ENCODE measurements at regions not wholly inside any gene's neighbourhood (a gene's known extent, or its start where the extent isn't known, plus 50 kb on each side); places are given as distances from the start of the nearest gene placed in this dataset.

GRCh38 chr13:106906426-106906996 is 338.6 kb upstream of the ARGLU1 start:
- no peak for DNase-seq
- H3K27ac ChIP-seq, result no peak overlapping the region
- no peaks in the 10 kb centered on the region for H3K9me3 ChIP-seq (ENCODE audit: severe bottlenecking)
- no peak for TF ChIP-seq CTCF (IDR thresholded peaks at IDR 0.05; ENCODE audit: low read depth, low read length)
- H3K36me3 ChIP-seq, result no peaks in the 10 kb centered on the region
- H3K27me3 ChIP-seq (ENCODE audit: insufficient read depth, low read depth, severe bottlenecking), result peaks cover 27% of the 10 kb centered on the region
- H3K4me3 ChIP-seq (ENCODE audit: low read depth, low read length), result no peak overlapping the region

DNA sequence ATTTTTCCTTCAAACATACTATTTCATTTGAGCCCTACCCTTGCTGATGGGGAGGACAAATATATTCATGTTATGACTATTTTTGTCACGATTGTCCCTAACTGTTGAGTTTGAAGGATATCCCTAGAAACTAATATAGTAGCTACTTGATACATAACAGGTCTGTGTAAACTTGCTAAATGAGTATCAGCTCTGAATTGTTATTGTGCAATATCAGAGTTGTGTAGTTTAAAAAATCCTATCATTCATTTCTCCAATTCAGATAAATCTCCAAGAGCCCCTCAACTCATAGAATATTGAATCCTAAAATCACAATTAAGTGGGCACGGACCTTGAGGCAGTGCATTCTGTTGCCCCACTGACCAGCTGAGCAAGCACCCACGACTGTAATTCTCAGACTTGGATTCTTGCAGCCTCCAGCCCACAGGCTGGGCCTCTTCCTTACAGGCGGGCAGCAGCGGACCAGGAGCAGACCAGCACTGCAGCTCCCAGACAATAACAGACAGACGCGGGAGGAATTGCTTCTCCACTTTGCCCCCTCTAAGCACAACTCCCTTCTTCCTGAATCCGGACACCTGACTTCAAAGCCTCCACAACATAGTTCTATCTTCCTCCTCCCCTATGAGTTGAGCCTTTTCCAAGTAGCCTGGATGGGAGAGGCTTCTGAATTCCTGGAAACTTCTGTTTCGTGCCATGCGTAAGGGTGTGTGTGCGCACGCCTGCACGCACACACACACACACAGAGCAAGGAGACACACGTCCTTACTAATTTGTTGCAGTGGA is 337.6 kb upstream of the ARGLU1 start:
- no peaks in the 10 kb centered on the region for H3K36me3 ChIP-seq
- no peak for TF ChIP-seq CTCF (IDR thresholded peaks at IDR 0.05; ENCODE audit: low read depth, low read length)
- H3K4me3 ChIP-seq (ENCODE audit: low read depth, low read length), result no peak overlapping the region
- no peaks in the 10 kb centered on the region for H3K9me3 ChIP-seq (ENCODE audit: severe bottlenecking)
- no peak overlapping the region for H3K27ac ChIP-seq
- no peak for DNase-seq
- H3K27me3 ChIP-seq (ENCODE audit: insufficient read depth, low read depth, severe bottlenecking), result peaks cover 26% of the 10 kb centered on the region

DNA sequence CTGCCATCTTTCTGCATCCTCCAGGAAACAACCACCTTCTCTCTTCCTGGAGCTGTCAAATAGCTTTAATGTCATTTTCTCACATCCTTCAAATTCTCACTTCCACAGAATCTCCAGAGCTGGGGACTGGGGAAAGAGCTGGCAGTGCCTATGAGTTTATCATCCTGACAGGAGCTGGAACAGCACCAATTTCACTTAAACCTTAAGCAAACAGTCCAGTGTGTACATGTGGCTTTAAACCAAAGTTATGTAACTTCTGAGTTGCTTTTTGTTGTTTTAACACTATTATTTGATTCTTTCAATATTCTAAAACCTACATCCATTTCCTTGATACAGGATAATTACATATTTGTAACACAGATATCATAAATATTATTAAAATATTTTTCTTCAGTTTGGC is 331.5 kb upstream of the ARGLU1 start:
- Histone ChIP-seq H3K27ac (no peak overlapping the region), H3K9me3 (ENCODE audit: severe bottlenecking) (no peaks in the 10 kb centered on the region), H3K4me3 (ENCODE audit: low read depth, low read length) (no peak overlapping the region), H3K27me3 (ENCODE audit: insufficient read depth, low read depth, severe bottlenecking) (peaks cover 5% of the 10 kb centered on the region), H3K36me3 (no peaks in the 10 kb centered on the region)
- no peak for DNase-seq
- TF ChIP-seq CTCF (IDR thresholded peaks at IDR 0.05; ENCODE audit: low read depth, low read length), result no peak

DNA sequence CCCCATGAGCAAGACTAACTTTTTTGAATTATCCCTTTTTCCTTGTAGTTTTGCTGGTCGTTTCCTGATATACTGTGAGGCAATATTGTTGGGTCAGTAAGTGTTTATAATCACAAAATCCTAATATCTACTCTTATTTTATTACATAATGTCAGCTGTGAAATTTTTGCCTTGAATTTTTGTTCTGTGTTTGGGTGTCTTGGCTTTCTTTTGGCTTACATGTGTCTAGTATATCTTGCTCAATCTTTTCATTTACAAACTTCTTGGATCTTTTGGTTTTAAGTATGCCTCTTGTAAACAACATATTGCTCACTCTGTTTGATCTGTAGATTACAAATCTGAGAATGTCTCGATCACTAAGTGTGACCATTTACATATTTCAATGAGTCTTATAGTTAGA is 330.3 kb upstream of the ARGLU1 start:
- no peak overlapping the region for H3K27ac ChIP-seq
- H3K4me3 ChIP-seq (ENCODE audit: low read depth, low read length), result no peak overlapping the region
- no peak for DNase-seq
- TF ChIP-seq CTCF (IDR thresholded peaks at IDR 0.05; ENCODE audit: low read depth, low read length), result no peak
- H3K9me3 ChIP-seq (ENCODE audit: severe bottlenecking), result no peaks in the 10 kb centered on the region
- peaks cover 5% of the 10 kb centered on the region for H3K27me3 ChIP-seq (ENCODE audit: insufficient read depth, low read depth, severe bottlenecking)
- H3K36me3 ChIP-seq, result no peaks in the 10 kb centered on the region

DNA sequence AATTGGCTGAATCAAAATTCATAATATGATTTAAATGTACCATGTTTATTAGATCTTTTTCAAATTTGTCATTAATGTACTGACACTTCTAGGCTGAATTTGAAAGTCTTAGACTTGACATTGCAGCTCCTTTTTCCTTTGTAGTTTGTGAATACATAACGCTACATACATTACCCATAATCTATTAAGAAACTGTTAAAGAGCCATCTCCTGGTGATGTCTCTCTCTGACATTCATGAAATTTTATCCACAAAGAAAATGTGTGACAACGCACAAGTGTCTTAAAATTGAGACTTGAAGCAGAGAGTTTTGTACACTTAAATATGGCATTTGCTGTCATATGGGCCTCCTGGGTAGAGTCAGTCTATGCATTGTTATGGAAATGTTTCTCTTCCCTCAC is 320.2 kb upstream of the ARGLU1 start:
- no peaks in the 10 kb centered on the region for H3K36me3 ChIP-seq
- DNase-seq, result no peak
- no peaks in the 10 kb centered on the region for H3K9me3 ChIP-seq (ENCODE audit: severe bottlenecking)
- H3K4me3 ChIP-seq (ENCODE audit: low read depth, low read length), result no peak overlapping the region
- H3K27me3 ChIP-seq (ENCODE audit: insufficient read depth, low read depth, severe bottlenecking), result peaks cover 9% of the 10 kb centered on the region
- no peak overlapping the region for H3K27ac ChIP-seq
- TF ChIP-seq CTCF (IDR thresholded peaks at IDR 0.05; ENCODE audit: low read depth, low read length), result no peak

Data from WERI-Rb-1 (cell line).